ENCODE measurements at regions not wholly inside any gene's neighbourhood (a gene's known extent, or its start where the extent isn't known, plus 50 kb on each side); places are given as distances from the start of the nearest gene placed in this dataset.

- H3K4me3 ChIP-seq, result no peak overlapping the region
- no peak overlapping the region for H3K27ac ChIP-seq
These were observed 59.1 kb downstream of the BOD1 start for GRCh38 chr5:173557123-173557903.

- Histone ChIP-seq H3K4me3 (no peak overlapping the region), H3K27ac (no peak overlapping the region)
These were observed 60.1 kb downstream of the BOD1 start for GRCh38 chr5:173556142-173557028.

GRCh38 chr5:173554989-173555705, 61.3 kb downstream of the BOD1 start:
- Histone ChIP-seq H3K4me3 (peak overlapping the region in 1 of 7 experiments; percentile 14), H3K27ac (peak overlapping the region in 2 of 21 experiments; percentile 23 to 59)

GRCh38 chr5:173554038-173554955, 62.2 kb downstream of the BOD1 start:
- H3K27ac ChIP-seq, result no peak overlapping the region
- H3K4me3 ChIP-seq, result no peak overlapping the region

- Histone ChIP-seq H3K4me3 (no peak overlapping the region), H3K27ac (no peak overlapping the region)
These were observed 65.8 kb downstream of the BOD1 start for GRCh38 chr5:173550641-173551040.

- H3K27ac ChIP-seq, result no peak overlapping the region
- no peak overlapping the region for H3K4me3 ChIP-seq
These were observed 66.8 kb downstream of the BOD1 start for GRCh38 chr5:173549644-173550043.

GRCh38 chr5:173547579-173547978, 68.9 kb downstream of the BOD1 start:
- H3K27ac ChIP-seq, result no peak overlapping the region

GRCh38 chr5:173542964-173543363, 73.5 kb downstream of the BOD1 start:
- Histone ChIP-seq H3K27ac (no peak overlapping the region), H3K4me3 (no peak overlapping the region)

More at GRCh38 chr5:173547579-173547978, 68.9 kb downstream of the BOD1 start:
- no peak overlapping the region for H3K4me3 ChIP-seq

- Histone ChIP-seq H3K27ac (no peak overlapping the region), H3K4me3 (no peak overlapping the region)
These were observed 74.3 kb downstream of the BOD1 start for GRCh38 chr5:173542159-173542558.

GRCh38 chr5:173538654-173539053, 77.8 kb downstream of the BOD1 start:
- H3K4me3 ChIP-seq, result no peak overlapping the region
- no peak overlapping the region for H3K27ac ChIP-seq

GRCh38 chr5:173538018-173538417, 78.4 kb downstream of the BOD1 start:
- Histone ChIP-seq H3K4me3 (no peak overlapping the region), H3K27ac (no peak overlapping the region)

- no peak overlapping the region for H3K4me3 ChIP-seq
- H3K27ac ChIP-seq, result no peak overlapping the region
These were observed 79.2 kb downstream of the BOD1 start for GRCh38 chr5:173537228-173537627.

GRCh38 chr5:173535976-173536639, 80.3 kb downstream of the BOD1 start:
- no peak overlapping the region for H3K4me3 ChIP-seq
- no peak overlapping the region for H3K27ac ChIP-seq

GRCh38 chr5:173535166-173535975, 81.1 kb downstream of the BOD1 start:
- H3K27ac ChIP-seq, result no peak overlapping the region
- no peak overlapping the region for H3K4me3 ChIP-seq

GRCh38 chr5:173534664-173535063, 81.8 kb downstream of the BOD1 start:
- H3K27ac ChIP-seq, result no peak overlapping the region
- no peak overlapping the region for H3K4me3 ChIP-seq

- no peak overlapping the region for H3K4me3 ChIP-seq
- H3K27ac ChIP-seq, result no peak overlapping the region
These were observed 82.4 kb downstream of the BOD1 start for GRCh38 chr5:173534031-173534430.

- H3K27ac ChIP-seq, result no peak overlapping the region
- no peak overlapping the region for H3K4me3 ChIP-seq
These were observed 83.7 kb downstream of the BOD1 start for GRCh38 chr5:173532689-173533250.

GRCh38 chr5:173531863-173532262, 84.6 kb downstream of the BOD1 start:
- no peak overlapping the region for H3K27ac ChIP-seq
- H3K4me3 ChIP-seq, result no peak overlapping the region
